ENCODE measurements at regions not wholly inside any gene's neighbourhood (a gene's known extent, or its start where the extent isn't known, plus 50 kb on each side); places are given as distances from the start of the nearest gene placed in this dataset.

DNA sequence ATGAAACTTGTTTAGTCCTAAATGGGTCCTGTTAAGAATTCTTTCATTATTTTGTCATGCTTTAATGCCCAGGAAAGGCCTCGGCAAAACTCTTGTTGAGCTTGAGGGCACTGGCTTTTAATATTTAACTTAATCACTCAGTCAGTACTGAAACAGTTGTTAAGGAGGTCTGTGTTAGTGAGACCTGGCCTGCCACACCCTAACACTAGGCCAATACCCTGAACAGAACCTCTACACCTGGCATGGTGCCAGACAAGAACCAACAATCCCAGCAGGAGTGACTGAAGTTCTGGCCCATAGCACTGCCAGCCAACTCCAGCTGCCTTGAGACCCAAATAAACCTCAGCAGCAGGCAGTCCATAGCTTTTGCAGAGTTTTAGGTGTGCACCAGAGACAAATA is 85.7 kb upstream of the ITM2A start:
- TF ChIP-seq, protein P1, sequence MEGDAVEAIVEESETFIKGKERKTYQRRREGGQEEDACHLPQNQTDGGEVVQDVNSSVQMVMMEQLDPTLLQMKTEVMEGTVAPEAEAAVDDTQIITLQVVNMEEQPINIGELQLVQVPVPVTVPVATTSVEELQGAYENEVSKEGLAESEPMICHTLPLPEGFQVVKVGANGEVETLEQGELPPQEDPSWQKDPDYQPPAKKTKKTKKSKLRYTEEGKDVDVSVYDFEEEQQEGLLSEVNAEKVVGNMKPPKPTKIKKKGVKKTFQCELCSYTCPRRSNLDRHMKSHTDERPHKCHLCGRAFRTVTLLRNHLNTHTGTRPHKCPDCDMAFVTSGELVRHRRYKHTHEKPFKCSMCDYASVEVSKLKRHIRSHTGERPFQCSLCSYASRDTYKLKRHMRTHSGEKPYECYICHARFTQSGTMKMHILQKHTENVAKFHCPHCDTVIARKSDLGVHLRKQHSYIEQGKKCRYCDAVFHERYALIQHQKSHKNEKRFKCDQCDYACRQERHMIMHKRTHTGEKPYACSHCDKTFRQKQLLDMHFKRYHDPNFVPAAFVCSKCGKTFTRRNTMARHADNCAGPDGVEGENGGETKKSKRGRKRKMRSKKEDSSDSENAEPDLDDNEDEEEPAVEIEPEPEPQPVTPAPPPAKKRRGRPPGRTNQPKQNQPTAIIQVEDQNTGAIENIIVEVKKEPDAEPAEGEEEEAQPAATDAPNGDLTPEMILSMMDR (IDR thresholded peaks at IDR 0.05): no peak
- no peak for TF ChIP-seq POLR2A (IDR thresholded peaks at IDR 0.05)
